ENCODE measurements at regions not wholly inside any gene's neighbourhood (a gene's known extent, or its start where the extent isn't known, plus 50 kb on each side); places are given as distances from the start of the nearest gene placed in this dataset.

DNA sequence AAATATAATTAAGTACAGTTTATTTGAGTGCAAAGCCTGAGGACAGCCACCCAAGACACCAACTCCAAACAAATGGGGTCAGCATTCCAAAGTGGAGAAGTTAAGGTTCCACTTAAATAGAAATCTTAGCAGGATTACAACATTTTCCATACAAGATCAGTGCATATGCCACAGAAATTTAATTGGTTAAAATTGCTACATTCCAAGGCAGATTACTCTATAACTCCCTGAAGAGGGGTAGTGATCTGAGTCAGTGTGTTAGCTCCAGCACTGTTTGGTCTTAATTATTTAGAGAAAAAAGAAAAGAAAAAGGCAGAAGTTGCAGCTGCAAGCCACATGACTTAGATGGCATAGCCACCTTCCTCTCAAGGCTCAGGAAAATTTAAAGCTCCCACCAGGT lies 297.5 kb downstream of the HHIPL2 start:
- Histone ChIP-seq H3K79me2 (ENCODE audit: low read depth) (no peaks in the 10 kb centered on the region), H2AFZ (no peak overlapping the region), H3K27me3 (ENCODE audit: insufficient read depth, low read depth) (no peaks in the 10 kb centered on the region), H3K9me3 (ENCODE audit: insufficient read depth, low read depth) (no peaks in the 10 kb centered on the region), H3K27ac (no peak overlapping the region), H3K36me3 (ENCODE audit: low read depth) (no peaks in the 10 kb centered on the region), H3F3A (ENCODE audit: insufficient read depth, low read depth) (no peaks in the 10 kb centered on the region), H3K9me2 (ENCODE audit: insufficient read depth) (no peaks in the 10 kb centered on the region), H3K4me2 (no peak overlapping the region), H4K20me1 (ENCODE audit: insufficient read depth) (no peaks in the 10 kb centered on the region), H3K4me1 (replicated peaks; ENCODE audit: insufficient read depth) (no peaks in the 10 kb centered on the region), H3K4me3 (no peak overlapping the region)
- CTCF ChIA-PET, result no interaction called here
- intact Hi-C loops (cut with micrococcal nuclease; ENCODE audit: unreplicated experiment), result no loop called here
- BruUV-seq (replicated peaks), result no TSS peak
- DNase-seq, result no peak
- TF ChIP-seq, protein P1, sequence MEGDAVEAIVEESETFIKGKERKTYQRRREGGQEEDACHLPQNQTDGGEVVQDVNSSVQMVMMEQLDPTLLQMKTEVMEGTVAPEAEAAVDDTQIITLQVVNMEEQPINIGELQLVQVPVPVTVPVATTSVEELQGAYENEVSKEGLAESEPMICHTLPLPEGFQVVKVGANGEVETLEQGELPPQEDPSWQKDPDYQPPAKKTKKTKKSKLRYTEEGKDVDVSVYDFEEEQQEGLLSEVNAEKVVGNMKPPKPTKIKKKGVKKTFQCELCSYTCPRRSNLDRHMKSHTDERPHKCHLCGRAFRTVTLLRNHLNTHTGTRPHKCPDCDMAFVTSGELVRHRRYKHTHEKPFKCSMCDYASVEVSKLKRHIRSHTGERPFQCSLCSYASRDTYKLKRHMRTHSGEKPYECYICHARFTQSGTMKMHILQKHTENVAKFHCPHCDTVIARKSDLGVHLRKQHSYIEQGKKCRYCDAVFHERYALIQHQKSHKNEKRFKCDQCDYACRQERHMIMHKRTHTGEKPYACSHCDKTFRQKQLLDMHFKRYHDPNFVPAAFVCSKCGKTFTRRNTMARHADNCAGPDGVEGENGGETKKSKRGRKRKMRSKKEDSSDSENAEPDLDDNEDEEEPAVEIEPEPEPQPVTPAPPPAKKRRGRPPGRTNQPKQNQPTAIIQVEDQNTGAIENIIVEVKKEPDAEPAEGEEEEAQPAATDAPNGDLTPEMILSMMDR (conservative IDR thresholded peaks at IDR 0.05), result no peak
- POLR2A ChIA-PET (ENCODE audit: unreplicated experiment), result no interaction called here

DNA sequence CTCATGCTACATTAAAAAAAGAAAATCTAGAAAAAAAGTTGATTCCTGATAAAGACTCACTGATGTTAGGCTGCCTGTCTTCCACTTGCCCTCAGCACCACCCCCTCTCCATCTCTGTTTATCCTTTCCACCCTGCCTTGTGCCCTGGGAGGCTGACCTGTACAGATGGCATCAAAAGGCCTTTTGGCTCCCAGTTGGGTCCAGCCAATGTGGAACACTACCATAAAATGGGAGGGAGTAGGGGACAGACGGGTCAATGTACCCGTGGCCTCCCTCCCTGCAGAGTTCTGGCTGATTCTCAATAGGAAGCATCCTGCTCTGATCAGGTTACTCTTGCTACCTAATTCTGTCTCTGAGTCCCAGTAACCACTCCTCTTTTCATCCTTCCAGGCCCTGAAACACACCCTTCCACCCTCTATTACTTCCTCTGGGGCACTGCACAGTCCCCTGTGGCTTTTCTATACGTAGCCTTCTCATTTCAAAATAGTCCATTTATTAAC lies 300.0 kb downstream of the HHIPL2 start:
- ChIA-PET CTCF (interaction anchor here (0.5 kb wide), 1 partner anchor 1368 kb away, joined by 3 read pairs; the partner anchor contains the start of gene HLX), POLR2A (ENCODE audit: unreplicated experiment) (no interaction called here)
- Histone ChIP-seq H3K4me2 (no peak overlapping the region), H3K4me3 (no peak overlapping the region), H3K9me2 (ENCODE audit: insufficient read depth) (no peaks in the 10 kb centered on the region), H3F3A (ENCODE audit: insufficient read depth, low read depth) (peaks cover 12% of the 10 kb centered on the region; the same call in 1 of the 2 replicates), H3K4me1 (replicated peaks; ENCODE audit: insufficient read depth) (peaks cover 12% of the 10 kb centered on the region), H2AFZ (no peak overlapping the region), H3K9me3 (ENCODE audit: insufficient read depth, low read depth) (no peaks in the 10 kb centered on the region), H3K36me3 (ENCODE audit: low read depth) (no peaks in the 10 kb centered on the region), H4K20me1 (ENCODE audit: insufficient read depth) (no peaks in the 10 kb centered on the region), H3K79me2 (ENCODE audit: low read depth) (no peaks in the 10 kb centered on the region), H3K27me3 (ENCODE audit: insufficient read depth, low read depth) (no peaks in the 10 kb centered on the region), H3K27ac (no peak overlapping the region)
- no peak for DNase-seq
- no TSS peak for BruUV-seq (replicated peaks)
- intact Hi-C loops (cut with micrococcal nuclease; ENCODE audit: unreplicated experiment), result no loop called here
- no peak for TF ChIP-seq EZH2 (IDR thresholded peaks at IDR 0.05; ENCODE audit: low read depth)
- TF ChIP-seq, protein P1 (conservative IDR thresholded peaks at IDR 0.05), result no peak

DNA sequence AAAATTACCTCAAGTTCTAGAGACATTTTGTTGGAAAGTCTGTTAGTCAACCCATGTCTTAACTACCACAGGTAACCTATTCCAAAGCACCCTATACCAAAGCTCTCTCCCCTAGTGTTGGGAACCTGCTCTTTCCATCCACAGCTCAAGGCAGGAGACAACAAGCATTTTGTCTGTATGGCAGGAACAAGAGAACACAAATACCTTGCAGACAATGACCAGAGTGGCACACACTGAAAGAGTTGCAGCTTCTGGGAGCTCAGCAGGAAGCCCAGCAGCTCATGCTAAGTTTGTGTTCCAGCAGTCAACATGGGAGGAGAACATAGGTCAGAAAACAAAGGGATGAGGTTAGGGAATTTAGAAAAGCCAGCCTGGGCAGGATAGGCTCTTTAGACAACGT lies 300.8 kb downstream of the HHIPL2 start:
- H4K20me1 ChIP-seq (ENCODE audit: insufficient read depth), result no peaks in the 10 kb centered on the region
- DNase-seq, result no peak
- no peak overlapping the region for H3K4me2 ChIP-seq
- H3K27me3 ChIP-seq (ENCODE audit: insufficient read depth, low read depth), result no peaks in the 10 kb centered on the region
- no peak overlapping the region for H3K27ac ChIP-seq
- intact Hi-C loops (cut with micrococcal nuclease; ENCODE audit: unreplicated experiment), result no loop called here
- H3K9me3 ChIP-seq (ENCODE audit: insufficient read depth, low read depth), result no peaks in the 10 kb centered on the region
- H3K79me2 ChIP-seq (ENCODE audit: low read depth), result no peaks in the 10 kb centered on the region
- H3K4me1 ChIP-seq (replicated peaks; ENCODE audit: insufficient read depth), result peaks cover 12% of the 10 kb centered on the region
- TF ChIP-seq, protein P1 (conservative IDR thresholded peaks at IDR 0.05), result no peak
- POLR2A ChIA-PET (ENCODE audit: unreplicated experiment), result no interaction called here
- CTCF ChIA-PET, result no interaction called here
- no peak overlapping the region for H2AFZ ChIP-seq
- no TSS peak for BruUV-seq (replicated peaks)
- no peaks in the 10 kb centered on the region for H3K36me3 ChIP-seq (ENCODE audit: low read depth)
- no peaks in the 10 kb centered on the region for H3K9me2 ChIP-seq (ENCODE audit: insufficient read depth)
- peaks cover 12% of the 10 kb centered on the region; the same call in 1 of the 2 replicates for H3F3A ChIP-seq (ENCODE audit: insufficient read depth, low read depth)
- H3K4me3 ChIP-seq, result no peak overlapping the region

Measured in PC-9 (cell line).